ENCODE measurements at regions not wholly inside any gene's neighbourhood (a gene's known extent, or its start where the extent isn't known, plus 50 kb on each side); places are given as distances from the start of the nearest gene placed in this dataset.

- TF ChIP-seq EZH2 (optimal IDR thresholded peaks at IDR 0.05; ENCODE audit: low read depth, low read length) (no peak), CTCF (IDR thresholded peaks at IDR 0.05; ENCODE audit: low read length) (no peak), EZH2phosphoT487 (IDR thresholded peaks at IDR 0.05; ENCODE audit: low read length) (no peak)
These were observed 131.3 kb downstream of the INHBB start for GRCh38 chr2:120477198-120477597.

Data from MM.1S (cell line).